NCI-H2171 (cell line): ENCODE measurements at regions not wholly inside any gene's neighbourhood (a gene's known extent, or its start where the extent isn't known, plus 50 kb on each side); places are given as distances from the start of the nearest gene placed in this dataset.

Experiments used
- DNase-seq: peaks from one replicate; lab custom pipeline; 2025; lab: John Stamatoyannopoulos, UW

DNA sequence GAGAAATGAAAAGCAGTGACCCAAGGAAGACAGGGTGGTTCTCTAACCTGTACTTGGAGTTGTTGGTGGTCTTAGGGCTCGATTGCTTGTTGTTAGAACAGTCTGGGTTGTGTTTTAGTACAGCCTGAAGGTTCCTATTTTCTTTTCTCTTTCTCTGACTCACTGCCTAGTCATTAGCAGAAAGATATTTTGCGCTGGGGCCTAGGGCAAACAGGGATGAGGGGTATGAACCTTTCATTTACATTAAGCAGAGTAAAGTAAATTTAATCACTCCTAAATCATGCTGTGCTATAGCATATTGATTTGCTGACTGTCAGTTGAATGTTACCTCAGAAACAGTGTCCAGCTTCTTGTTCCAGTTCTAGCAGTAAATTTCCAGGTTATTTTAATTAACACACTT lies 197.2 kb downstream of the RWDD3 start:
- DNase-seq: no peak

DNA sequence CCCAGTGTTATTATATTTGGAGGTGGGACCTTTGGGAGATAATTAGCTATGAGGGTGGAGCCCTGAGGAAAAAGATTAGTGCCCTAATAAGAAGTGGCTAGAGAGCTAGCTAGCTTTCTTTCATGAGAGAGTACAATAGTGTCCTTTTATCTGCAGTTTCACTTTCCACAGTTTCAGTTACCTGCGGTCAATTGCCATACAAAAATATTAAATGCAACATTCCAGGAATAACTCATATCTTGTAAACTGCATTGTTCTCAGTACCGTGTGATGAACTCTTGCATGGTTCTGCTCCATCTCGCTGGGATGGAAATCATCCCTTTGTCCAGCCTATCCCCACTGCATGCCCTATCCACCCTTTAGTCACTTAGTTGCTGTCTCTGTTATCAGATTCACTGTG lies 201.6 kb downstream of the RWDD3 start:
- DNase-seq: no peak

DNA sequence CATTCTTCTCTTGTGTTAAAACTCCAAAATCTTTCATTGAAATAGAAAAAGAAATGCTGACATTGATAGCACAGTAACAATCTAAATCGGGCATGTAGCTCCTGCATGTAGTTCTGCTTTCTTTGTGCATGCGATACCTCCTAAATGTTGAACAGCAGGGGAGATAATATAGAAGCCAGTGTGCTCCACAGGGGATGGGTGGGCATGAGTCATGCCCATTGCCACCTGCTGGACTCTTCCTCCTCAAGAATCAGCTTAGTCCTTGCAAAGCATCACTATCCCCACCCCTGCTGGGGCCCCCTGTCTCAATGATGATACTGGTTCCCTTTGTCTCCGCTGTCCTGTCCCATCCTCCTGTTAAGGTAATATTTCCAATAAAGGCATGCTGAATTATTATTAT lies 203.0 kb downstream of the RWDD3 start:
- no peak for DNase-seq

DNA sequence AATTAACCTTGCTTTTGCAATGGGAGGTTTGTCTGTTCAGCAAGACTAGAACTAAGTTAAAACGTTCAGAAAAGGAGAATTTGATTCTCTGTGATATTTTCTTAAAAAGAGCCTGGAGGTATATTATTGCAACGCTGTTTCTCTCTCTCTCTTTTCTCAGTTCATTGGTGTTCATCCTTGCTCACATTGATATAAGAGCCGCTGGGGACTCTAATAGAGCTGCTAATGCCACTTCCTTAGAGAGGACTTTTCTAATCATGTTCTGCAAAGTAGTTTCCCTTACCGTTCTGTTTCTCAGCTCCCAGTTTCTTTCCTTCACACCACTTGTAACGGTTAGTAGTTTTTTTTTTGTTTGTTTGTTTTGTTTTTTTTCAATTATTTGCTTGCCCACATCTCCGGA lies 203.8 kb downstream of the RWDD3 start:
- no peak for DNase-seq

DNA sequence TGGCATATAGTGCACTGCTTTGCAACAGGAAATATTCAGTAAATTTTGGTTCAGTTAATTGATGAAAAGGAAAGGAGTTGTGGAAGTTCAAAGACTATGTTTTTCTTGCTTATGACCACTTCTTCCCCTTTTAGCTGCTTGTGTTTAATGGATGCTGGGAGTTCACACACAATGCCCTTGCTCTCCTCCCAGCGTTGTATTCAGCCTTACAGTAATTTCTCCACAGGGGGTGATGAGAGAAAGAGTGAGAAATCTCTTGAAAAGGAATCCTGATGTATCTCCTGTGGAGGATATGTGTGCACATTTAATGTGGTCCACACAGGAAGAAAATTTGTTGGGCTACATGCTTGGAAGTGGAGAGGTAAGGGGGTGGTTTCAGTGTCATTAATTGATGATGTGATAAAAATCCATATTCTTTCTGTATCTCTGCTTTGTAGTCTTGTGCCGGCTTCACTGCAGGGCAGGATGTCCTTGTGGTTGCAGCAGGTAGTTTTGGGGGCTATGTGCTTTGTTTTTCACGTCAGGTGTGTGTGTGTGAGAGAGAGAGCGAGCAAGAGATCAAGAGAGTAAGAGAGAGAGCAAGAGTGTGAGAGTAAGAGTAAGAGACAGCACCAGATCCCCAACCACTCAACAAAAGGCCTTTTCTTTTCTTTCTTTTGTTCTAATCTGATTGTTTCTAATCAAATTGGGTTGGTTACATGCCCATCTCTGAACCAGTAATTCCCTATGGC lies 204.4 kb downstream of the RWDD3 start:
- DNase-seq: no peak

DNA sequence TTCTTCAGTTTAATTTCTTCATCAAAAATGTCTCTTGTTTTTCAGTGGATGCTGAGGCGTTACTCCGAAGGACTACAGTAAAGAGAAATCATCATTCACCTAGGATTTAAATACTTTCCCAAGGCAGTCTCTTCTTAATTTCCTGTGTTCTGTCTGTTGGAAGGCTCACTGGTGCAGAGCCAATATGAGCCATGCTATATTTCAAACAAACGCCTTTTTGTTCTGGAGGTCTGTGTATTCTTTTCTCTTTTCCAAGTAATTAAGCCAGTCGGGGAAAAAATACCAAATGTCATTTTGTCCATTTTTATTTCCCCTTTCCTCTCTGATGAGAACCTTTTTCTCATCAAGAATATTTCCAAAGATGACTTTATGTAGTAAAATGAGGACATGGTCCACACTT lies 206.5 kb downstream of the RWDD3 start:
- no peak for DNase-seq

DNA sequence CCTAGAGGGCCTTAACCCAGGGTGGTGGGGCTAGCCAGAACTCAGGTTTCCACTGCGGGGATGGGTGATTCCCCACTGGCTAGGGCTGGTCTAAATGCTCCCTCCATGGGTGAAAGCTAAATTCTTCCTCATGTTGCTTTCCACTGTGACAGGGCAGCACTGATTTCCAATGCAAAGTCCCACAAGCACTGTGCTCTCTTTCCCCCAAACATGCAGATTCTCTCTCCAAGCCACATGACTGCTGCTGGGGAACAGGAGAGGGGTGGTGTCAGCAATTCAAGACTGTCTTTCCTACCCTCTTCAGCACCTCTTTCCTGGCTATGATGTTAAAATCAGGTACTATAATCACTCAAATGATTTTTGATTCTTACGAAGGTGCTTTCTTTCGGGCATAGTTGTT lies 215.5 kb downstream of the RWDD3 start:
- no peak for DNase-seq

DNA sequence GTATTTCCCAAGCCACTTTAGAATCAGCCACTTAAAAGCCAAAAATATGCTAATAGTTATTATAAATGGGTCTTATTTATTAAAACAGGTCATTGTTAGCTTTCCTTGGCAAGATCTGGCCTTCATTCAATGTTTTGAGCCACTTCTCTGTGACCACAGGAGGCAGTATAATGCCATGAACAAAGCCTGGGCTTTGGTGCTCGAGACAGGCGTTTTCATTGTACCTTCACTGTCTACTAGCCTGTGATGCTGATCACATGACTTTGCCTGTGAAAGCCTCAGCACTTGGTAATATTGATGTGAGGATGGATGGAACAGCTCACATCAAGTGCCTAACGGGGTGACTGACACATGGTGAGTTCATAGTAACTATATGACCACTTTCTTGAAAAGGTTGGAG lies 217.0 kb downstream of the RWDD3 start:
- no peak for DNase-seq

DNA sequence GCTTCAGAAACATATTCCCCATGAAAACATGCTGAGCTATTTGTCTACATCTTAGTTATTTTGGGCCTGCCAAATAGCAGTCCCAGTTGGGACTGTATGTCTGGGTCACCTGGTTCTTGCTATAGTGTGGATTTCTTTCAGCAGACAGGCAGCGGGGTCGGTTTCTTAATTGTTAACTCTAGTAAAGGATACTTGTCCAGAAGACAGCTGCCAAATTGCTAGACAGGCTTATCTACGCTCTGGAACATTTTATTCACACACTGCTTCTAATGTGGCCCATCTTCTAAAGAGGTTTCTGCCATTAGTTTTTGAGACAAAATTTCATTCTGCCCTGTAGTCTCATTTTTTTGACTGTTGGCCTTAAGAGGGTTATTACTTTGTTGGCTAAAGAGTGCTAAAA lies 217.9 kb downstream of the RWDD3 start:
- no peak for DNase-seq

DNA sequence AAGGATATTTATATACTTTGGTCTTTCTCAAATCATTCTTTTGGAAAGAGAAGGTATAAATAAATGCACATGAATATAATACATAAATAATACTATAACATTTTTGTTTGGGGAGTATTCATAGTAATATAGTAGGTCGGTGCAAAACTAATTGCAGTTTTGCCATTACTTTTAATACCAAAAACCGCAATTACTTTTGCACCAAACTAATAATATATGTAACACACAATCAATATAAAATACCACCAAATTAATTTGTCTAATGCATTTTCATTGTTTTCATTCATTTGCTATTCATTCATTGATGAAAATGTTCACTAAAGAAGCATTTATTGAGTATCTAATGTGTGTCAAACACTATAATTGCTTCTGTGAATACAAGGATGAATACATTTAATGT lies 219.0 kb downstream of the RWDD3 start:
- DNase-seq: no peak

DNA sequence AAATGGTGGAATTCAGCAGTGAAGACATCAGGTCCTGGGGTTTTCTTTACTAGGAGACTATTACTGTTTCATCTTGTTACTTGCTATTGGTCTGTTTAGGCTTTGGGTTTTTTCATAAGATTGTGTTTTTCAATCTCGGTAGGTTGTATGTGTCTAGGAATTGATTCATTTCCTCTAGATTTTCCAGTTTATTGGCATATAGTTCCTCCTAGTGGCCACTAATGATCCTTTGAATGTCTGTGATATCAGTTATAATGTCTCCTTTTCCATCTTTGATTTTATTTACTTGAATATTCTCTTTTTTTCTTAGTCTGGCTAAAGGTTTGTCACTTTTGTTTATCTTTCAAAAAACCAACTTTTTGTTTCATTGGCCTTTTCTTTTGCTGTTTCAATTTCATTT lies 233.0 kb downstream of the RWDD3 start:
- no peak for DNase-seq

DNA sequence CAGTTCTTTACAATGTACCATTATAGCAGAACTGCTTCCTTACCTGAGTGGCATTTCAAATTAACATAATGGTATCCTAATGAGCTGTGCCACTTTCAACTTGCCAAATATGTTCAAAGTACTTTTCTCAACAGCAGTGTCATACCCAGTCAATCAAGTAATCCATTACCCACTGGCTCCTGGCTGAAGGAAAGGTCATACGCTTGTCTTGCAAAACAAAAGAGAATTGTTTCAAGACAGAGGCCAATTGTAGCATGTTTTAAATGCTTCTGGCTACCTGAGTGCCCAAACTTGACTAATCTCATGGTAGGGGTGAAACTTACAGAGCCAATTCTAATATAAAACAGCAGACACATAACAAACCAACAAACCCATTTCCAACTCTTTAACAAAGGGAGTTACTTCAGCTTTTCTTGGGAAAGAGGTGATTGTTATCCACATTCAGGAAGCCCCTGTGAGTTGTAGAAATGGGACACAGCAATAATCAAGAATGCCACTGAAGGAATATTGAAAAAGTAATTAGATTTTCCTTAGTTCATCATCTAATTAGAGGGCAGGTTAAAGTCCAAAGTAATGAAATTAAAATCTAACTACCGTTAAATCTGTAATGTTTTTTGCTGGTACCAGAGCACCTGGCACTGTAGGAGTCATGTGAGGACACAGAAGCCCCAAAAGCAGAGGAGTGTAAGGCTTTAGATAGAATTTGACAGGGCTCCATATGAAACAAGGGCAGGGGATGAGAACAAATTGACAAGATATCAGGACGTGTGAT lies 241.9 kb downstream of the RWDD3 start:
- no peak for DNase-seq

DNA sequence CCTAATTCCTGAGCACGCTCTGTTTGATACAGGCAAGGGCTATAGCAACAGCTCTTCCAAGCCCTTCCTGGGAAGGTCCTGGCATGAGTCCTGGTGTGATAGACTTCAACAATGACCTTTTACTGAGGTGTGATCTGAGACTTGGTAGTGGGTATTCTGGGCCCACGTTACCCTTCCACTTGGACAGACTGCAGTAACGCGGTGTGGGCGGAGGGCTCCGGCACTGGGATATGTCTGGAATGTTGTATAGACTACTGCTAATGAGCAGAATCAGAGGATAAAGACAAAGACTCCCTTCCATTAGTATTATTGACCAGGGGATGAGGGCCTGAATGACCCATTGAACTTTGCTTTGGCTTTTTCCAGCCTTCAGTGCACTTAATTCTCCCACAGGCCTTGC lies 262.3 kb downstream of the RWDD3 start:
- DNase-seq: no peak

DNA sequence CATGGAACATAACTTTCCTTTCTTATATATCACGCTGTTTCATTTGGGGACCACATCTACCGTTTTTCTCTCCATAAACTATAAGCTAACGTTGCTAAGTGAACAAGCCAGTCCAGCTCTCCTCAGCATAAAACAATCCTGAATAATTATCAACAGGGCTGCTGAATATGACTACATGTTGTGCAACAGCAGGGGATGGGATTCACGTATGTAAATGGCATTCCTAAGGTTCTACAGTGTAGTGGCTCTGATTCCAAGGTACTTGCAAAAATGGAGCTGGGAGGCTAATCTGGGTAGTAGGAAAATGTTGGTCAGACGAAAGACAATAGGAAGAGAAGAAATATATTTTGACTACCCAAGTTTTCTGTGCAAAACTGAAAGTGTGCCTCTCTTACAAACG lies 262.8 kb downstream of the RWDD3 start:
- no peak for DNase-seq

DNA sequence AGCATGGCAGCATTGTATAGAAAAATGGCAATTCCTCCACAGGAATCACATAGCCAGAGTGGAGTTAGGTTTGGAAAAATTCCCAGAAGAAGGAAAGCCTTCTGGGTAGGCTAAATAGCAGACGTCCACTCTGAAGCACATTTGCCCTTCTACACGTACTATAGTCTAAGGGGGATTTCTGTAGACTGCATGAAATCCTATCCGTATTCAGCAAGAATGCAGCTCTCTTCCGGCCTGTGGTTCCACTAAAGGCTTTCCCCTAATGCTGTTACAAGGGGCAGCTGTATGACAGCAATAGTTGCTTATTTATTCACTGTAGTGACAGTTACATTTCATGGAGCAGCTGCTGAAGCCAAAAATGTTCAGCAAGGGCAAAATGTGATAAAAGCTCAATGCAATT lies 263.6 kb downstream of the RWDD3 start:
- DNase-seq: no peak

DNA sequence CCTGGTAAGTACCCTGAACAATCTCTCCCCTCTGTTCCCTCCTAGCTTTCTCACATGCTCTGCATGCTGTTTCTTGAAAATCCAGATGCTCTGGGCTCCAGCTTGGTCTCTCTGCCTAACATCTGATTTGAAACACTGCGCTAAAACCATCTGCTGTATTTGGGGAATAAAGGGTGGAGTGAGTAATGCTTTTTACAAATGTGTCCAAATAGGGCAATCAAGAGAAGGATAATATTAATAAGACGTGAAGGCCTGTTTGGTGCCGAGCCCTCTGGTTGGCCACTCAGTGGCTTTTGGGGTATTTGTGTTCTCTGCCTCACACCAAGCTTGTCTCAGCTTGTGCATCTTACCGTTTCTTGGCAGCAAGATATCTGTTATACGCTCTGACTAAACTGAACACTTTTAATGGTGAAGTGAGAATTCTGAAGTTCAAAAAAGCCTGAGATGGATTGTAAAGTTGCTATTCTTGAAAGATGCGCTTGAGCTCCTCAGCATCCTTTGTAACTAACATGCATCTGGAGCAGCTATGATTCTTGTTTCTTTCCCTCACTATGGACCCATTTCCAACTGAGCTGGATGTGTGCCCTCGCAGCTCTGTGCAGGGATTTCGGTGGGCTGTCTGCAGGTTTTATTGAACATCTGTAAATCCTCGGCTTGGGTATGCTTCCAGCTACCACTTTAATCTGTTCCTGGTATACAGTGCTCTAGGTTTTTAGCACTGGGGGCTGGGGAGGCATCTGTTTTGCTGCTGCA lies 269.4 kb downstream of the RWDD3 start:
- peak; percentile 5 for DNase-seq

DNA sequence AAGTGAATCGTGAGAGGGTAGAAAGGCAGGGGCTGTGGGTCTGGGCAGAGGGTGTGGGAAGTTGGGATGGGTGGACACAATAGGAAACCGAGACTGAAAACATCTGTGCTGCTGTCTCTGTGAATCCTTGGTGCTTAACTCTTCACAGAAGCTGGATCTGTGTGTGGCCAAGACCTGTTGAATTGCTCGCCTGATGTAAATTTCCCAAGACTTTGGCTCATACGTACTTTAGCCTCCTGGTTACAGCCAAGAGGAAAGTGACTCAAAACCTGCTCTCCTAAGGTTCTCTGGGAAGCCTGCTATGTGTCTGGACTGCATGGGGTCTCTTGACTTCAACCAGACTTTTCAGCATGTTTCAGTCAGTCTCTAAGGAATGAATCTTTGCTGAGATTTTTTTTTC lies 270.3 kb downstream of the RWDD3 start:
- no peak for DNase-seq

DNA sequence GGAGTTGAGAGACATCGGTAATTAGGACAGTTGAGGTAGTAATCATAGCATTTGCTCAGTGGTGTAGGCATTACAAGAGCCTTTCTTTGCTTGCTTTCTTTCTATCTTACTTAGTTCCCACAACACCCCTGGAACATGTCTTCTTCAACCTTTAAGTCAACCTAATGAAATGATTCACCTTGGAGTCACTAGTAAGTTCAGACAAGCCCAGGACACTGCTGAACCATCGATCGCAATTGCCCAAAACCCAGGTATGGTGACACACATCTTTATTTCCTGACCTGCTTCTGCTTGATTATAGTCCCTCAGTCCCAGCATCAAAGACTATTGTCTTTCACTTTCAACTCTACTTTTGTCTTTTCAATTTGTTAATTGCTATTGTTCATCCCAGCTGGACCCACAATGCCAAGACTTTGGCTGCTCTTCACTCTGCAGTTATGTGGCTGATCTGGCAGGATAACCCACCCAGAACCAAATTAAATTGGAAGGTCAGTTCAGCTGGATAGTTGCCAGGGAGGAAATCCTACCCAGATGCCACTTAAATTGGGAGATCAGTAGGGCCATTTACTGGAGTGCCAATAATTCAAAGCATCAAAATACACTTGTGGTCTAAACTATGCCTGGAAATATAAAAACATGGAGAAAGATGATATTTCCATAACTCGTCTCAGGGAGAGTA lies 272.9 kb downstream of the RWDD3 start:
- DNase-seq: no peak

DNA sequence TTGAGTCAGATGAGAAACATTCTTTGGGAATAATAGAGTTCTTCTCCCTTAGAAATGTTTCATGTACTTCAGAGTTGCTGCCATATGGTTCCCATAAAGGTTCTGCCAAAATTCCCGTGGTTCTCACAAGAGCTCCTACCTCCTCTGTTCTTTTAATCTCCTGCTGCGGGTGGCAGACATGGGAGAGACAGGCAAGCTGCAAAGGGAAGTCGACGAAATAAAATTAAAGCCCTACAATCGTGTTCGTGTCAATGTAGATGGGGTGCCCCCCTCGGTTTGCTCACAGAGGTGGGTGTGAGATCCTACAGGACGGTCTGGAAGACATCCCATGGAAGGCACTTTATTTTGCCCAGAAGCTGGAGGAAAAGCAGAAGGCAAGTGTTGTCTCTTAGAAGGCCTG lies 276.0 kb downstream of the RWDD3 start:
- DNase-seq: no peak

DNA sequence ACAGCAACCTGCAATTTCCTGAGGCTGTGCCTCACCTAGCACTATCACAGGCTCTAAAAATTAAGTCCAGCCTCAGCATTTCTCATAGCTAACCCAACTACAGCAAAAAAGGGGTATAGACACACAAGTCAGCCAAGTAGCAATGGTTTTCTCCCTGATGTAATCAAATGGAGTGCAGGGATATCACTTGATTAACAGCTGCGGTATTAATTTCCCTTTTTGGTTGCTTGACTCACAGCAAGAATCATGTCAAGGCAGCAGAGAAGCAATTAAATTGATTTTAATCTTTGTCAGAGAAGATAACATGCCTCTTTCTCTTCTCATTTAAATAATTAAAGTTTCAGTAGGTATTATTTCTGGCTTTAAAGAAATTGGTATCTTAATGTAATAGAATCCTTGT lies 278.9 kb downstream of the RWDD3 start:
- DNase-seq: no peak

DNA sequence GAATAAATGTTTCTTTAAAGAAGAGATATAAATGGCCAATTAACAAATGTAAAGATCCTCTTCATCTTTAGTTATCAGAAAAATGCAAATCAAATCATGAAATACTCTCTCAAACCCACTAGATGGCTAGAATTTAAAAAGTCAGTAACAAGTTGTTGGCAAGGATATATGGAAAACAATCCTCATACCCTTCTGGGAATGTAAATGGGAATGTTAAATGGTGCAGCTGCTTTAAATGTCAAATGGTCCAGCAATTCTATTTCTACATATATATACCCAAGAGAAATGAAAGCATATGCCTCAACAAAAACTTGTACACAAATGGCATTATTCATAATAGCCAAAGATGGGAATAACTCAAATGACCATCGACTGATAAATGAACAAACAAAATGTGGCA lies 283.5 kb downstream of the RWDD3 start:
- DNase-seq: no peak

DNA sequence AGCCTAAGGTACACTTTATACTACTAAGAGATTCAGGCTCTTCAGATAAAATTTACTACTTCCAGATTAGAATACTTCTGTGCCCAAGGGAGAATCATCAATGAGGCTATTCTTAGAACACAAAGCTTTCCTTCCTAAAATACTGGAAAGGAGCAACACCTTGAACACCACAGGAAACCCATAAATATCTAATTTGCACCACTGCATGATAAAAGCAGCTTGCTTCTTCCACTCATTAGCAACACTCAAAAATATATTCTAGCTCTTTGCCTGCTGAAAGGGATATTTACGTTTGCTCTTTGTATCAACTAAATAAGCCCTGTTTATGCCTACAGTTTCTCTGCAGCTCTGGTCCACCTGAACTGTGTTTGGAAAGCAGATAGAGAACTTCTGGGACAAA lies 284.3 kb downstream of the RWDD3 start:
- DNase-seq: no peak

DNA sequence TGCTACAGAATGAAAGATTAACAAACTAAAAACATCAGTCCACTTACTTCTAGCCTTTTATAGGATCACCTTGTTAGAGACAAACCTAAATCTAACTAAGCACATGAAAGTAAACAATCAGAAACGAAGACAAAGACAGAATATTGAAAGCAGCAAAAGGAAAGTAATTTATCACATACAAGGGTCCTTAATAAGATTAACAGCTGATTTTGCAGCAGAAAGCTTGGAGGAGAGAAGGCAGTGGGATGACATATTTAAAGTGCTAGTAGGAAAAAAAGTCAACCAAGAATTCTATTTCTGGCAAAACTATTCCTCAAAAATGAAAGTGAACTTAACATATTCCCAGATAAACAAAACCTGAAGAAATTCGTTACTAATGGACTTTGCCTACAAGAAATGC lies 286.4 kb downstream of the RWDD3 start:
- DNase-seq: no peak
